Neural progenitor cell (in vitro differentiated cells): ENCODE measurements at regions not wholly inside any gene's neighbourhood (a gene's known extent, or its start where the extent isn't known, plus 50 kb on each side); places are given as distances from the start of the nearest gene placed in this dataset.
A peak's percentile ranks its signal among the peaks of the same experiment; 100 is the strongest.

Source experiments
- DNase-seq: peaks from one replicate; pipeline ENCODE4 v3.0.0-alpha.2; 2016; ENCODE audit warnings: low spot score
- H2AFZ ChIP-seq: fragments of 200-600 bp; sonication (generic); replicated peaks from 2 replicates; pipeline ENCODE4 v1.6.1; 2016; ENCODE audit warnings: antibody characterized with exemption
- H3F3A ChIP-seq: fragments of 200-600 bp; sonication (generic); 2 replicates; pipeline ENCODE4 v1.6.1; 2016; ENCODE audit warnings: antibody characterized with exemption, low read depth
- H3K27ac ChIP-seq: fragments of 200-600 bp; sonication (generic); 2 replicates; pipeline ENCODE4 v1.5.1; 2016; ENCODE audit warnings: mild to moderate bottlenecking
- H3K27me3 ChIP-seq: fragments of 200-600 bp; sonication (generic); 2 replicates; pipeline ENCODE4 v1.6.1; 2016; ENCODE audit warnings: mild to moderate bottlenecking, moderate library complexity
- H3K36me3 ChIP-seq: fragments of 200-600 bp; sonication (generic); 2 replicates; pipeline ENCODE4 v1.5.1; 2016
- H3K4me1 ChIP-seq: fragments of 200-600 bp; sonication (generic); 2 replicates; pipeline ENCODE4 v1.6.1; 2016; ENCODE audit warnings: mixed run types
- H3K4me2 ChIP-seq: fragments of 200-600 bp; sonication (generic); 2 replicates; pipeline ENCODE4 v1.6.1; 2016
- H3K4me3 ChIP-seq: fragments of 200-600 bp; sonication (generic); 2 replicates; pipeline ENCODE4 v1.5.1; 2016
- H3K79me2 ChIP-seq: fragments of 200-600 bp; sonication (generic); 2 replicates; pipeline ENCODE4 v1.6.1; 2016; ENCODE audit warnings: low read depth
- H3K9ac ChIP-seq: fragments of 200-600 bp; sonication (generic); 2 replicates; pipeline ENCODE4 v1.6.1; 2016
- H3K9me3 ChIP-seq: fragments of 200-600 bp; sonication (generic); 2 replicates; pipeline ENCODE4 v1.5.1; 2016; ENCODE audit warnings: low read depth
- H4K20me1 ChIP-seq: fragments of 200-600 bp; sonication (generic); 2 replicates; pipeline ENCODE4 v1.6.1; 2016; ENCODE audit warnings: low read depth
- H3K27ac Mint-ChIP-seq: 3 replicates; pipeline ENCODE4 v1.8.0; 2021; ENCODE audit warnings: mixed read lengths
- H3K27me3 Mint-ChIP-seq: 2 replicates; pipeline ENCODE4 v1.8.0; 2022; ENCODE audit warnings: low read depth, mild to moderate bottlenecking, inconsistent platforms, moderate library complexity, mixed read lengths; ENCODE audit not compliant: insufficient read depth
- H3K36me3 Mint-ChIP-seq: 3 replicates; pipeline ENCODE4 v1.8.0; 2021; ENCODE audit warnings: mixed read lengths
- H3K4me1 Mint-ChIP-seq: 3 replicates; pipeline ENCODE4 v1.8.0; 2021; ENCODE audit warnings: mixed read lengths
- H3K4me3 Mint-ChIP-seq: 3 replicates; pipeline ENCODE4 v1.8.0; 2021; ENCODE audit warnings: mild to moderate bottlenecking, moderate library complexity, mixed read lengths
- H3K9me3 Mint-ChIP-seq: 3 replicates; pipeline ENCODE4 v1.8.0; 2020; ENCODE audit warnings: mixed read lengths
- EZH2 ChIP-seq: fragments of 200-600 bp; sonication (generic); IDR thresholded peaks from 2 replicates; pipeline ENCODE4 v1.6.1; 2017; ENCODE audit warnings: antibody characterized with exemption, mild to moderate bottlenecking, moderate library complexity
- EZH2phosphoT487 ChIP-seq: fragments of 200-600 bp; sonication (generic); IDR thresholded peaks from 2 replicates; pipeline ENCODE4 v1.6.1; 2017; ENCODE audit warnings: antibody characterized with exemption
- TF ChIP-seq, protein P1 (sequence below): fragments of 200-600 bp; sonication (generic); IDR thresholded peaks from 2 replicates; pipeline ENCODE4 v1.5.1; 2017; ENCODE audit warnings: antibody characterized with exemption, mild to moderate bottlenecking

GRCh38 chr2:185967335-185967734, 228.7 kb downstream of the FSIP2 start:
- no peaks in the 10 kb centered on the region for H4K20me1 ChIP-seq
- DNase-seq: no peak
- H3K79me2 ChIP-seq: no peaks in the 10 kb centered on the region
- Mint-ChIP-seq H3K27me3 (peaks cover 3% of the 10 kb centered on the region), H3K27ac (no peak overlapping the region), H3K4me1 (peaks cover 10% of the 10 kb centered on the region), H3K9me3 (peaks cover under 1% of the 10 kb centered on the region), H3K36me3 (peaks cover 5% of the 10 kb centered on the region), H3K4me3 (no peak overlapping the region)
- TF ChIP-seq EZH2 (no peak), EZH2phosphoT487 (no peak)
- TF ChIP-seq, protein P1, sequence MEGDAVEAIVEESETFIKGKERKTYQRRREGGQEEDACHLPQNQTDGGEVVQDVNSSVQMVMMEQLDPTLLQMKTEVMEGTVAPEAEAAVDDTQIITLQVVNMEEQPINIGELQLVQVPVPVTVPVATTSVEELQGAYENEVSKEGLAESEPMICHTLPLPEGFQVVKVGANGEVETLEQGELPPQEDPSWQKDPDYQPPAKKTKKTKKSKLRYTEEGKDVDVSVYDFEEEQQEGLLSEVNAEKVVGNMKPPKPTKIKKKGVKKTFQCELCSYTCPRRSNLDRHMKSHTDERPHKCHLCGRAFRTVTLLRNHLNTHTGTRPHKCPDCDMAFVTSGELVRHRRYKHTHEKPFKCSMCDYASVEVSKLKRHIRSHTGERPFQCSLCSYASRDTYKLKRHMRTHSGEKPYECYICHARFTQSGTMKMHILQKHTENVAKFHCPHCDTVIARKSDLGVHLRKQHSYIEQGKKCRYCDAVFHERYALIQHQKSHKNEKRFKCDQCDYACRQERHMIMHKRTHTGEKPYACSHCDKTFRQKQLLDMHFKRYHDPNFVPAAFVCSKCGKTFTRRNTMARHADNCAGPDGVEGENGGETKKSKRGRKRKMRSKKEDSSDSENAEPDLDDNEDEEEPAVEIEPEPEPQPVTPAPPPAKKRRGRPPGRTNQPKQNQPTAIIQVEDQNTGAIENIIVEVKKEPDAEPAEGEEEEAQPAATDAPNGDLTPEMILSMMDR: no peak
- H3K9me3 ChIP-seq: no peaks in the 10 kb centered on the region
- no peak overlapping the region for H3K4me2 ChIP-seq
- H3K27me3 ChIP-seq: no peaks in the 10 kb centered on the region
- H3K36me3 ChIP-seq: no peaks in the 10 kb centered on the region
- no peak overlapping the region for H2AFZ ChIP-seq
- peaks cover 7% of the 10 kb centered on the region for H3K4me1 ChIP-seq
- H3K9ac ChIP-seq: no peak overlapping the region
- H3K4me3 ChIP-seq: no peak overlapping the region
- H3F3A ChIP-seq: peaks cover 5% of the 10 kb centered on the region
- no peak overlapping the region for H3K27ac ChIP-seq

DNA sequence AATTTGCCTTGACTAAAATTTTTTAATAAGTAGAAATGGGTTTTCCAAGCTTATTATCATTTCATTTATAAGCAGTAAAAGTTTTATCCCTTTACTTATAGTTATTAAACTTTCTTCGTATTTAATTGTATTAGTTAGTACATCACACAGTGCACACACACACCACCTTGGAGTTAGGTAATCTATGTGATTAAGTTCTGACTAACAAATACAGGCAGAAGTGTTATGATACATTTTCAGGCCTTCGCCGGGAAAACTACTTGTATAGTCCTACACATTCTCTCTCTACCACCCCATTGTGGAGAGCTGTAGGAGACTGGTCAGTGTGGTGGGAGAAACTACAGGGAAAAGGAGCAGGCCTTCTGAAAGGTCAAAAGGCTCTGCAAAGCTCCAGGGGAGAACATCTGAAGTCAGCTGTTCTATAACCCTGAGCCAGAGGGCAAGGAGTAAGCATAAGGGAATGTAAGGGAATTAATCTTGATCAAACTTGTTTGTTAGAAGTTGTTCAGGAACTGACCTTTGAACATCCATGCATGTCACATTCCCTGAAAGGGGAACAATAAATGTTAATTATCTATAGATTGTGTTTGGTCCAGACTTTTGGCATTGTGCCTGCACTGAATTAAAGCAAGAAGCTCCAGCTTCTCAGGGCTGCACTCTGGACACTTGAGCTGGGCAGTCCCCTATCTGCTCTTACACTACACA, 231.7 kb downstream of the FSIP2 start:
- H3K9me3 Mint-ChIP-seq: peaks cover 6% of the 10 kb centered on the region

DNA sequence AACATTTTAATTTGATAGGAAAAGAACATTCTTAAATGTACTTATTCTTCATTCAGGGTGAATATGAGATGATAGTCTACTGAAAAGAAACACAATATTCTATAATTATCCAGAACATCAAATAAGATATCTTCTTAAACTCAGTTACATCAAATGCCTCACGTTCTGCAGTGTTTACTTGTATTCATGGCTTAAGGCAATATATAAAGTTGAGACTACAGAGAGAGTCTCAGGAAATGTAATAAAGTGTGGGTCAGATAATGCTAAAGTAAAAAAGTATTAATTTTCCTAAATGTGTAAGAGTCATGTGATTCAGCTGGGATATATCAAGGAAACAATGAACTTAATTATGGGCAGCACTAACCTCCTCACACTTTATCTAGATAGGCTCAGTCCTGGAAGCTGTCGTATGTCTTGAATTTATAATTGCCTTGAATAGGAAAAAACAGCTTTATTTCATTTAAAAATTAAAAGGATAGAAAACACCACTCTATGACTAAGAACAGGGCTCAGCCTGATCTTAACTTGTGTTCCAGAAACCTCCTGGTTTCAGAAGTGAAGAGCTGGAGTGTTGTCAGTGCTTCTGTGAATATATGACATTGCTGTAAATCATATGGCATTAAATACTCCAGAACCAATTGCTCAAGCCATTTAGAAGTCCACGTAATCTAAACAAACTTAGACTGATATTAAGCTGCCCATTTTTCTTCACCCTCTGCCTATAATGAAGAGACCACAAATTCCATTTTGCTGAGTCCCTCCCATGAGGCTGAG, 240.2 kb downstream of the FSIP2 start:
- Histone ChIP-seq H3K27me3 (no peaks in the 10 kb centered on the region), H3K36me3 (no peaks in the 10 kb centered on the region), H3K4me2 (no peak overlapping the region), H3K4me1 (no peaks in the 10 kb centered on the region), H3K4me3 (no peak overlapping the region), H3K79me2 (no peaks in the 10 kb centered on the region), H3K9ac (no peak overlapping the region), H3K9me3 (no peaks in the 10 kb centered on the region), H2AFZ (no peak overlapping the region), H4K20me1 (no peaks in the 10 kb centered on the region), H3K27ac (no peak overlapping the region), H3F3A (no peaks in the 10 kb centered on the region)
- DNase-seq: no peak
- Mint-ChIP-seq H3K27me3 (peaks cover 2% of the 10 kb centered on the region), H3K4me3 (no peak overlapping the region), H3K4me1 (peaks cover 2% of the 10 kb centered on the region), H3K9me3 (no peaks in the 10 kb centered on the region), H3K36me3 (no peaks in the 10 kb centered on the region), H3K27ac (no peak overlapping the region)
- TF ChIP-seq, protein P1: no peak
- TF ChIP-seq EZH2: no peak
- no peak for TF ChIP-seq EZH2phosphoT487

More for the DNA sequence above, 231.7 kb downstream of the FSIP2 start:
- peaks cover 9% of the 10 kb centered on the region for H3K36me3 Mint-ChIP-seq
- peak overlapping the region; percentile 86 for H3K27ac Mint-ChIP-seq
- Histone ChIP-seq H3K27ac (peak overlapping the region; percentile 65), H3K4me3 (no peak overlapping the region), H4K20me1 (no peaks in the 10 kb centered on the region), H3K9ac (no peak overlapping the region), H3K79me2 (no peaks in the 10 kb centered on the region), H2AFZ (no peak overlapping the region), H3F3A (peaks cover 5% of the 10 kb centered on the region), H3K9me3 (no peaks in the 10 kb centered on the region), H3K27me3 (no peaks in the 10 kb centered on the region), H3K4me1 (peaks cover 7% of the 10 kb centered on the region), H3K4me2 (peak overlapping the region; percentile 9), H3K36me3 (no peaks in the 10 kb centered on the region)
- DNase-seq: peak; percentile 20
- H3K4me3 Mint-ChIP-seq: no peak overlapping the region
- peaks cover 3% of the 10 kb centered on the region for H3K27me3 Mint-ChIP-seq
- TF ChIP-seq EZH2 (no peak), EZH2phosphoT487 (no peak)
- TF ChIP-seq, protein P1: no peak
- H3K4me1 Mint-ChIP-seq: peaks cover 10% of the 10 kb centered on the region
